ENCODE measurements at regions not wholly inside any gene's neighbourhood (a gene's known extent, or its start where the extent isn't known, plus 50 kb on each side); places are given as distances from the start of the nearest gene placed in this dataset.
"Not testable (repeated sequence)": the region's sequence is repeated elsewhere in the genome, so short reads cannot be mapped to it uniquely, and the experiment has no call there.

- no peak for DNase-seq
Measured at GRCh38 chr1:101371259-101371658, 134.4 kb downstream of the S1PR1 start.

- no peak for DNase-seq
Measured at GRCh38 chr1:101373570-101373969, 136.8 kb downstream of the S1PR1 start.

GRCh38 chr1:101375448-101375847 lies 138.6 kb downstream of the S1PR1 start:
- DNase-seq: not testable (repeated sequence)

GRCh38 chr1:101376121-101377083 lies 139.6 kb downstream of the S1PR1 start:
- no peak for DNase-seq

GRCh38 chr1:101377084-101377835 lies 140.4 kb downstream of the S1PR1 start:
- DNase-seq: no peak

GRCh38 chr1:101379037-101379436 lies 142.2 kb downstream of the S1PR1 start:
- DNase-seq: no peak

- DNase-seq: no peak
Measured at GRCh38 chr1:101379950-101380349, 143.1 kb downstream of the S1PR1 start.

GRCh38 chr1:101382135-101382534 lies 145.3 kb downstream of the S1PR1 start:
- DNase-seq: no peak

- DNase-seq: no peak
Measured at GRCh38 chr1:101388904-101389546, 152.2 kb downstream of the S1PR1 start.

- DNase-seq: no peak
Measured at GRCh38 chr1:101389547-101389929, 152.7 kb downstream of the S1PR1 start.

GRCh38 chr1:101392552-101392951 lies 155.7 kb downstream of the S1PR1 start:
- no peak for DNase-seq

- no peak for DNase-seq
Measured at GRCh38 chr1:101394041-101394440, 157.2 kb downstream of the S1PR1 start.

- DNase-seq: no peak
Measured at GRCh38 chr1:101399222-101399621, 162.4 kb downstream of the S1PR1 start.

- no peak for DNase-seq
Measured at GRCh38 chr1:101406271-101406670, 169.5 kb downstream of the S1PR1 start.

- DNase-seq: no peak
Measured at GRCh38 chr1:101406681-101407080, 169.9 kb downstream of the S1PR1 start.

- DNase-seq: no peak
Measured at GRCh38 chr1:101407505-101408211, 170.8 kb downstream of the S1PR1 start.

GRCh38 chr1:101408212-101409042 lies 171.6 kb downstream of the S1PR1 start:
- DNase-seq: no peak

- no peak for DNase-seq
Measured at GRCh38 chr1:101409102-101409501, 172.3 kb downstream of the S1PR1 start.

GRCh38 chr1:101410048-101410878 lies 173.4 kb downstream of the S1PR1 start:
- DNase-seq: no peak

- no peak for DNase-seq
Measured at GRCh38 chr1:101420406-101420805, 183.6 kb downstream of the S1PR1 start.

- not testable (repeated sequence) for DNase-seq
Measured at GRCh38 chr1:101428083-101428482, 191.3 kb downstream of the S1PR1 start.
